GM21786 (cell line): ENCODE measurements at regions not wholly inside any gene's neighbourhood (a gene's known extent, or its start where the extent isn't known, plus 50 kb on each side); places are given as distances from the start of the nearest gene placed in this dataset.
"Not testable (repeated sequence)": the region's sequence is repeated elsewhere in the genome, so short reads cannot be mapped to it uniquely, and the experiment has no call there.

Experiments used
- ATAC-seq: cut with Tn5 transposase; IDR thresholded peaks from one replicate; pipeline ENCODE4 v1.9.1; 2021; ENCODE audit not compliant: unreplicated experiment

- ATAC-seq = no peak
Measured at GRCh38 chr1:194624833-194625232, 1438.4 kb upstream of the B3GALT2 start.

- ATAC-seq = no peak
Measured at GRCh38 chr1:194618101-194618500, 1431.7 kb upstream of the B3GALT2 start.

GRCh38 chr1:194617272-194617671 lies 1430.9 kb upstream of the B3GALT2 start:
- not testable (repeated sequence) for ATAC-seq

GRCh38 chr1:194616835-194617234 lies 1430.4 kb upstream of the B3GALT2 start:
- no peak for ATAC-seq

GRCh38 chr1:194602184-194602583 lies 1415.8 kb upstream of the B3GALT2 start:
- ATAC-seq = no peak

DNA sequence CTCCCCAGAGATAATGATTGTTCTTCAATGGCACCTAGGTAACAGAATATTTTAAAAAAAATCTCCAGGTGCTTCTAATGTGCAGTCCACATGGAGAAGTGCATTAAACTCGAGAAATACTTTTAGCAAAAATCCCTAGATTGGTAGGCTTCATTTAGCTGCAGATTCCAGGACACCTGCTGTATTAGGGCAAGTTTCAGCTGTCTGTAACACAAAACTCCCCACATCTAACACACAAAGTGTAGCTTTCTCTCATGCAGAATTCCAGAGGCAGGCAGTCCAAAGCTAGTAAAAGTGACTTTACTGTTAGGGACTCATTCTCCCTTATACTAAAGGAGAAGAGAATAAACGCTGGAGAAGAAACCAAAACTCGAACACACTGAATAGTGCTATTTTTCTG lies 1414.3 kb upstream of the B3GALT2 start:
- ATAC-seq = no peak

DNA sequence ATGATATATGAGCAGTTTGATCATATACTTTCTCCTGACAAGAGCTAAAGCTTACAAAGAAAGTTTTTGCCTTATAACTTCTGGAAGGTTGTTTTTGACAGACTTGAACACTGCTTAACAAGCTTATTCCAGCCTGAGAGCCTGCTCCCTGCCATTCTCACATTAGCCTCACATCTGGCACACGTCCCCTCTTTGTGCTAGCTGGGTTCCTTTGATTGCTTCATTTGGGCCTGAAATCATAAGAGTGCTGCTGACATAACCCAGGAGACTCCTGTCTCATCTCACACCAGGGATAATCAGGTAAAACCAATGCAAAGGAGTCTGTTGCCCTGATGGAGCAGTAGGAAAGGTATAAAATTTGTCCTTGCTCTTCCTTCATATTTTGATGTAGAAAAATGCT lies 1411.7 kb upstream of the B3GALT2 start:
- ATAC-seq = no peak

DNA sequence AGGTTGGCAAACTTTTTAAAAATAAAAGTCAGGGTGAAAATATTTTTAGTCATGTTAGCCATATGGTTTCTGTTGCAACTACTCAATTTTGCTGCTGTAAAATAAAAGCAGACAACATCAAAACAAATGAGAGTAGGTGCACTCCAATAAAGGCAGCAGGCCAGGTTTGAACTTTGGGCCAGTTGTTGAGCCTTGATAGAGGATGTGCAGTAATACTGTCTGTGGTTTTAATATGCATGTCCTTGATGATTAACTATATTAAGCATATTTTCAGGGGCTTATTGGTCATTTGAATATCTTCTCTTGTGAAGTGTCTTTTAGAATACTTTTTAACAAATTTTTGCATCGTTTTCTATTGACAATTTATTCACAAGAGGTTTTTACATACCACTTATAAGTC lies 1399.9 kb upstream of the B3GALT2 start:
- no peak for ATAC-seq

DNA sequence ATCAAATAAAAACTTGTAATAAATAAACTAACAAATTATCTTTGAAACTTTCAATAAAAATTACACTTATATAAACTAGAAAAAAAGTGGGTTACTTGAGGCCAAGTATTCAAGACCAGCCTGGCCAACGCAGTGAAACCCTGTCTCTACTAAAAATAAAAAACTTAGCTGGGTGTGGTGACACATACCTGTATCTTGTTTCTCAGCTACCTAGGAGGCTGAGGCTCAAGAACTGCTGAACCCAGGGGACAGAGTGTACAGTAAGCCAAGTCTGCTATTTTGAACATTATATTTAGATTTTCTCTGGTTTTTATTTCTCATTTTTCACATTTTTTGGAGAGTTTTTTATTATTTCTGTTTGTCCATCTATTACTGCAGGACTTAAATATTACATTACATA lies 1397.6 kb upstream of the B3GALT2 start:
- no peak for ATAC-seq

GRCh38 chr1:194570476-194570875 lies 1384.1 kb upstream of the B3GALT2 start:
- no peak for ATAC-seq

DNA sequence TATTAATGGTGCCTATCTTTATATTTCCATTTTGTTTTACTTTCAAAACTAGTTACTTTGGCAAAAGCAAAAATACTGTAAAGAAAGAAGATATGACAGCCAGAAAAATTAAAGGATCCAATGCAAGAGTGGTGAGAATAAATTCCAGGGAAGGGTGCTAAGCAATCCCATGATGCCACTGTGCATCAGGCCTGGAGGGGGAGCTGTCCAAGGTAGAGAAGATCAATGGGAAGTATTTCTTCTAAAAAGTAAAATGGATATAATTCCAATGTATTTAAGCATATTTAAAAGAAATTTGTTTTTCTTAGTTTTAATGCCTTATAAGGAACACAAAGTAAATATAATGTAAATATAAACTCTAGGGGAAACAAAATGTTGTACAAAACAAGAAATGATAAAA lies 1382.2 kb upstream of the B3GALT2 start:
- no peak for ATAC-seq

GRCh38 chr1:194548071-194548470 lies 1361.7 kb upstream of the B3GALT2 start:
- ATAC-seq = no peak

DNA sequence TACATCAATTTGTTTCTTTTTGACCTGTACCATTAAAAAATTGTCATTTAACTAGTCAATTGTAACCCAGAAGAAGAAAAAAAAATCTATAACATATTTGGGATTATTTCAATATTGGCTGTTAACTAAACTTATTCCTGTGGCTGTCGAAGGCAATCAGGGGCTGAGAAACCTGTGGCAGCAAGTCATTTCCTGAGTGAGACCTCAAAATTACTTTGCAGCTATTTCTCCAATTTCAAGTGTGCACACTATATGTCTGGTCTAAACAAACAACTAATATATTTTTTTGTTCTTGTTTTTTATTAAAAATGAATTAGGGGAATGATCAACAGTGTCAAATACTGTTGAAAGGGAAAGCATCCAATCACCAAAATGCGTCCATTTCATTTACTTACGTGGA lies 1357.6 kb upstream of the B3GALT2 start:
- ATAC-seq = no peak

GRCh38 chr1:194538453-194538852 lies 1352.0 kb upstream of the B3GALT2 start:
- ATAC-seq = no peak

- no peak for ATAC-seq
Measured at GRCh38 chr1:194537521-194537920, 1351.1 kb upstream of the B3GALT2 start.

- no peak for ATAC-seq
Measured at GRCh38 chr1:194535369-194535768, 1349.0 kb upstream of the B3GALT2 start.

DNA sequence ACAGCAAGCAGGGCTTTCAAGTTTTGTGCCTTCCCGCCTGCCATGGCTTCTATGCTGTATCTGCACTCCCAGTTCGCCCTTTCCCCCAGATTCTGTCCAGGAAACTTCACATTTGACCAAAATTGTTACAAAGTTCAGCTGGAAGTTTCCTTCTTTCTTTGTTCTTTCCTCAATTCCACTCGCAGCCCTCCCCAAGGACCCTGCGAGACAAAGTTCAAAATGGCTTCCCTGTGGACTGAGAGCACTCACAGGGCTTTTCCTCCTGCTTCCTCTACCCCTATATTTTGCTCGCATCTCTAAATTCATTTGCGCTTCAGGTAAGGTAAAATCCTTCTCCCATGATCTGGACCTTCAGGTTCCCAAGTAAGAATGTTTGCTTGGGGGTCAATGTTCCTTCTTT lies 1348.4 kb upstream of the B3GALT2 start:
- ATAC-seq = no peak

DNA sequence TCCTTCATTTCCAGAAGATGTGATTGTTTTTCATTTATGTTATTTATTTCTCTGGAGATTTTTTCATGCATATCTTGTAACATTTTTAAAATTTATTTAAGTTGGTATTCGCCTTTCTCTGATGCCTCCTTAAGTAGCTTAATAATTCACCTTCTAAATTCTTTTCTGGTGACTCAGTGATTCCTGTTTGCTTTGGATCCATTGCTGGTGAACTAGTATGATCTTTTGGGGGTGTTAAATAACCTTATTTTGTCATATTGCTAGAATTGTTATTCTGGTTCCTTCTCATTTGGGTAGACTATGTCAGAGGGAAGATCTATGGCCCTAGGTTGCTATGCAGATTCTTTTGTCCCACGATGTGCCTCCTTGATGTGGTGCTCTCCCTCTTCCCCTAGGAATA lies 1347.2 kb upstream of the B3GALT2 start:
- ATAC-seq = no peak

DNA sequence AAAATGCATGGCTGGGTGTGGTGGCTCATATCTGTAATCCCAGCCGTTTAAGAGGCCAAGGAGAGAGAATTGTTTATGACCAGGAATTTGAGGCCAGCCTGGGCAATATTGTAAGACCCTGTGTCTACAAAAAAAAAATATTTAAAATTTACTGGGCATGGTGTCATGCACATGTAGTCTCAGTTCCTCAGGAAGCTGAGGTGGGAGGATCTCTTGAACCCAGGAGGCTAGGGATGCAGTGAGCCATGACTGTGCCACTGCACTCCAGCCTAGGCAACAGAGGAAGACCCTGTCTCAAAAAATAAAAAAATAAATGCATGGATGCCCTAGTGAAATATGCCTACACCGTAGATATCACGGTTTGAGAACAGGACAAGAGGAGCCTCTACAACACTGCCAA lies 1331.2 kb upstream of the B3GALT2 start:
- no peak for ATAC-seq

GRCh38 chr1:194515916-194516315 lies 1329.5 kb upstream of the B3GALT2 start:
- no peak for ATAC-seq

DNA sequence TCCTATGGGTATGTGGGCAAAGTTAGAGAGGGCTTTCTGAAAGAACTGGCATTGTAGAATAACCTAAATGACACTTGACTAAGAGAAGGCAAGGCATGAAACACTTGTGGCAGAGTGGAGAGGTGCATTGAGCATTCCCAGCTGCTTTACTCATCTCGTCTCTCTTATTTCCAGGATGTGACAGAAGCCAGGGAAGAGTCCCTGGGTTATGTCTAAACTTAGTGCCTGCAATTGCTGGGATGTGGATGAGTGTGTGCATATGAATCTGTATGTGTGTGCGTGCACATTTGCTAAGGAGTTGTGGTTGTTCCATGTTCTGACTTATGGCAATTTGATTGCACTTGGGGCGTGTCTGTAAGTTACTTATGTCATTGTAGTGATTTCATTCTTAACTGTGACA lies 1326.5 kb upstream of the B3GALT2 start:
- ATAC-seq = no peak

DNA sequence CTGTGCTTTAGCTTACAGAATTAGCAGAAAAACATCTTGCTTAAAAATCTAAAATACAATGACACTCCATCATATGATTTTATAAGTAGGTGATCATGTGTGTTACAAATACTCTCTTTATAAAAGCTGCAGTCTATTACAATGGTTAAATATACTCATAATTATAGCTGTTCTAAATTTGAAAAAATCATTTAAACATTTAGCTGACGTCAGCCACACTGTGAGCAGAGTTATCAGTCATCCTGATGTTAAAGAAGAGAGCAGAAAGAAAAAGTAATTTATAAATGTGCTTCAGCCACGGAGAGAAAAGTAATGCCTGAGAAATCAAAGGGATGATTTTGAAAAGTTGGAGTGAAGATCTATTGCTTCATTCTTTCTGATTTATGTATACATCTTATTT lies 1325.9 kb upstream of the B3GALT2 start:
- no peak for ATAC-seq

DNA sequence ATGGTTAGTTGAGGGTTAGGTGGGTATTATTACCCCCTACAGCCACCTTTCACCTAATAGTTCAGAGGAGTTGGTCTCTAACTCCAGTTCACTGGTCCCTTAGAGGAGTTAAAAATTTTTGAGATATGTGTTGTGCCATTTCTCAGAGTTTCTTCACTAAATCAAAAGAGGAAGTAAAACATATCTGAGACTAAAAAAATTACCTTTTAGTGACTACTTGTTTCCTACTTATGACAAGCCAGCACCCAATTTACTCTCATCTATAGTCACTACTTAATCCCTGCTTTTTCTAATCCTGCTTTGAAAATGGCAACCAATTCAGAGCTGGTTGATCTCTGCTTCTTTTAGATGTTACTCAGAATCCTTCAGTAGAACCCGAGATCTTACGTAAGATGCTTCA lies 1316.8 kb upstream of the B3GALT2 start:
- no peak for ATAC-seq

DNA sequence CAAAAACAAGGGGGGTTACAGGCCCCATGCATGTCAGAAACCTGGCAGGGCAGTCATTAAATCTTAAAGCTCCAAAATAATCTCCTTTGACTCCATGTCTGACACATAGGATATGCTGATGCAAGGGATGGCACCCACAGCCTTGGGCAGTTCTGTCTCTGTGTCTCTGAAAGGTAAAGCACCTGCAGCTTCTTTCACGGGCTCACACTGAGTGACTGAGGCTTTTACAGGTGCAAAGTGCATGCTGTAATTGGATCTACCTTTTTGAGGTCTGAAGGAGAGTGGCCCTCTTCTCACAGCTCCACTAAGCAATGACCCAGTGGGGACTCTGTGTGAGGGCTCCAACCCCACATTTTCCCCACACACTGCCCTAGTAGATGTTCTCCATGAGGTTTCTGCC lies 1309.0 kb upstream of the B3GALT2 start:
- ATAC-seq = no peak
